ENCODE measurements at regions not wholly inside any gene's neighbourhood (a gene's known extent, or its start where the extent isn't known, plus 50 kb on each side); places are given as distances from the start of the nearest gene placed in this dataset.

DNA sequence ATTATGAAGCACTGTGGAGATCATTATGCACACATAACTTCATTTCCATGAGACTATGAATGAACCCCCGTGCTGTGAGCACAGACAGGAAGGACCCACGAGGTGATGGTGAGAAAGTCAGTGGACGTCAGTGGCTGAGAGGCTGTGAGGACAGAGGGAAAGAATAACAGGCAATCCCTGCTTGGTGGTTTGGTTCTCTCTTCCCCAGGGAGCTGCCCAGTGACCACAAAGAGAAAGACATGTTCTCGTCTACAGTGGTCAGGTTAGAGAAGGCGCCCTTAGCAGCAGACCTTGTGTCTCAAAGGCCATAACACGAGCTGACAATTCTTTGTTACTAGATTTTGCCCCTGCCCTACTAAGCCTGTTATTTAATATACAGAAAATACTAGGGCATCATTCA, 609.2 kb downstream of the TOX3 start (continued):
- TF ChIP-seq, protein P1, sequence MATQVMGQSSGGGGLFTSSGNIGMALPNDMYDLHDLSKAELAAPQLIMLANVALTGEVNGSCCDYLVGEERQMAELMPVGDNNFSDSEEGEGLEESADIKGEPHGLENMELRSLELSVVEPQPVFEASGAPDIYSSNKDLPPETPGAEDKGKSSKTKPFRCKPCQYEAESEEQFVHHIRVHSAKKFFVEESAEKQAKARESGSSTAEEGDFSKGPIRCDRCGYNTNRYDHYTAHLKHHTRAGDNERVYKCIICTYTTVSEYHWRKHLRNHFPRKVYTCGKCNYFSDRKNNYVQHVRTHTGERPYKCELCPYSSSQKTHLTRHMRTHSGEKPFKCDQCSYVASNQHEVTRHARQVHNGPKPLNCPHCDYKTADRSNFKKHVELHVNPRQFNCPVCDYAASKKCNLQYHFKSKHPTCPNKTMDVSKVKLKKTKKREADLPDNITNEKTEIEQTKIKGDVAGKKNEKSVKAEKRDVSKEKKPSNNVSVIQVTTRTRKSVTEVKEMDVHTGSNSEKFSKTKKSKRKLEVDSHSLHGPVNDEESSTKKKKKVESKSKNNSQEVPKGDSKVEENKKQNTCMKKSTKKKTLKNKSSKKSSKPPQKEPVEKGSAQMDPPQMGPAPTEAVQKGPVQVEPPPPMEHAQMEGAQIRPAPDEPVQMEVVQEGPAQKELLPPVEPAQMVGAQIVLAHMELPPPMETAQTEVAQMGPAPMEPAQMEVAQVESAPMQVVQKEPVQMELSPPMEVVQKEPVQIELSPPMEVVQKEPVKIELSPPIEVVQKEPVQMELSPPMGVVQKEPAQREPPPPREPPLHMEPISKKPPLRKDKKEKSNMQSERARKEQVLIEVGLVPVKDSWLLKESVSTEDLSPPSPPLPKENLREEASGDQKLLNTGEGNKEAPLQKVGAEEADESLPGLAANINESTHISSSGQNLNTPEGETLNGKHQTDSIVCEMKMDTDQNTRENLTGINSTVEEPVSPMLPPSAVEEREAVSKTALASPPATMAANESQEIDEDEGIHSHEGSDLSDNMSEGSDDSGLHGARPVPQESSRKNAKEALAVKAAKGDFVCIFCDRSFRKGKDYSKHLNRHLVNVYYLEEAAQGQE (IDR thresholded peaks at IDR 0.05; ENCODE audit: unreplicated experiment), result no peak
- TF ChIP-seq POLR2AphosphoS5 (IDR thresholded peaks at IDR 0.05; ENCODE audit: low read depth), result no peak

DNA sequence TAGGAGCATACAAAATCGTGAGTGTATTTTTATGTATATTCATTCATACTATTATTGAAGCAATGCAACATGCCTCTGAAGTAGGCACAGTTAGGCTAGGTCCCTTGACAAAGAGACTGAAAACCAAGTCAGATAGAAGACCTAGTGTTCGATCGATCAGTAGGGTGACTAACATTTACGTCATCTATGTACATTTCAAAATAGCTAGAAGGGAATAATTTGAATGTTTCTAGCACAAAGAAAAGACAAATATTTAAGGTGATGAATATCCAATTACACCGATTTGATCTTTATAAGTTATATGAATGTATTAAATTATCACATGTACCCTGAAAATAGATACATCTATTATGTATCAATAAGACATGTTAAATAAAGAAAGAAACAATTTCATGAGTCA, 610.1 kb downstream of the TOX3 start:
- Histone ChIP-seq H4K20me1 (replicated peaks; ENCODE audit: insufficient read depth) (no peaks in the 10 kb centered on the region), H3K79me2 (replicated peaks; ENCODE audit: insufficient read depth) (no peaks in the 10 kb centered on the region), H3F3A (replicated peaks; ENCODE audit: low read depth) (no peaks in the 10 kb centered on the region), H3K4me2 (no peak overlapping the region), H3K4me3 (no peak overlapping the region), H3K27ac (ENCODE audit: low read depth) (no peak overlapping the region), H3K4me1 (ENCODE audit: insufficient read depth) (peaks cover 24% of the 10 kb centered on the region), H3K27me3 (ENCODE audit: insufficient read depth) (no peaks in the 10 kb centered on the region), H2AFZ (no peak overlapping the region), H3K9me2 (ENCODE audit: insufficient read depth) (peaks cover 23% of the 10 kb centered on the region), H3K36me3 (ENCODE audit: insufficient read depth) (no peaks in the 10 kb centered on the region)
- H3K4me3 Mint-ChIP-seq, result no peak overlapping the region
- no peak for DNase-seq (ENCODE audit: low spot score)
- H3K36me3 Mint-ChIP-seq (ENCODE audit: low read depth), result no peaks in the 10 kb centered on the region
- no peak for ATAC-seq
- peaks cover 2% of the 10 kb centered on the region for H3K27me3 Mint-ChIP-seq (ENCODE audit: insufficient read depth, low read depth, poor library complexity)
- no peak for TF ChIP-seq EZH2 (IDR thresholded peaks at IDR 0.05; ENCODE audit: low read depth, unreplicated experiment)
- no peak for TF ChIP-seq POLR2AphosphoS5 (IDR thresholded peaks at IDR 0.05; ENCODE audit: low read depth)
- TF ChIP-seq STAT1 (IDR thresholded peaks at IDR 0.05; ENCODE audit: unreplicated experiment), result no peak
- TF ChIP-seq ETS1 (IDR thresholded peaks at IDR 0.05), result no peak
- H3K27ac Mint-ChIP-seq, result no peak overlapping the region
- no peaks in the 10 kb centered on the region for H3K9me3 Mint-ChIP-seq
- peaks cover 36% of the 10 kb centered on the region for H3K4me1 Mint-ChIP-seq

DNA sequence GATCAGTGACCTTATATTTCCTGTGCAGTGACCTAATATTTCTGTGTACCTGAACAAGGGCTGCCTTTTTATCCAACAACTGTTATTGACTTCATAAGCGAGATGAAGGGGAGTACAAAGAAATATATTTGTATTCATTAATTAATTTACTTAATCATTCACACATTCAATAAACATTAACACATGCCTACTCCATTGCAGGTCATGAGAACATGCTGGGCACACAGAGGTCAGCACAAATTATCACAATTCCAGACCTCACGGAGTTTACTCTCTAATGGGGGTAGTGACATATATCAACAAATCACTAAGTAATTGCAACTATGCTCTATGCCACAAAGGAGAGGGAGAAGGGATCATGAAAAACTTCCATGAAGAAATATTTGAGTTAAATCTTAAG, 614.6 kb downstream of the TOX3 start:
- H3K4me3 ChIP-seq, result no peak overlapping the region
- no peaks in the 10 kb centered on the region for H3K4me1 ChIP-seq (ENCODE audit: insufficient read depth)
- no peaks in the 10 kb centered on the region for H3K27me3 ChIP-seq (ENCODE audit: insufficient read depth)
- no peak overlapping the region for H3K27ac ChIP-seq (ENCODE audit: low read depth)
- peaks cover 23% of the 10 kb centered on the region for H3K9me2 ChIP-seq (ENCODE audit: insufficient read depth)
- H3K27ac Mint-ChIP-seq, result no peak overlapping the region
- peaks cover 3% of the 10 kb centered on the region for H3K4me1 Mint-ChIP-seq
- H3K27me3 Mint-ChIP-seq (ENCODE audit: insufficient read depth, low read depth, poor library complexity), result no peaks in the 10 kb centered on the region
- no peaks in the 10 kb centered on the region for H3F3A ChIP-seq (replicated peaks; ENCODE audit: low read depth)
- no peak overlapping the region for H2AFZ ChIP-seq
- H3K36me3 Mint-ChIP-seq (ENCODE audit: low read depth), result no peaks in the 10 kb centered on the region
- H3K79me2 ChIP-seq (replicated peaks; ENCODE audit: insufficient read depth), result no peaks in the 10 kb centered on the region
- H3K4me3 Mint-ChIP-seq, result no peak overlapping the region
- H3K4me2 ChIP-seq, result no peak overlapping the region
- H4K20me1 ChIP-seq (replicated peaks; ENCODE audit: insufficient read depth), result no peaks in the 10 kb centered on the region
- DNase-seq (ENCODE audit: low spot score), result no peak
- no peaks in the 10 kb centered on the region for H3K9me3 Mint-ChIP-seq
- H3K36me3 ChIP-seq (ENCODE audit: insufficient read depth), result no peaks in the 10 kb centered on the region
- ATAC-seq, result no peak
- TF ChIP-seq NANOG (IDR thresholded peaks at IDR 0.05; ENCODE audit: borderline replicate concordance) (no peak), CTCF (conservative IDR thresholded peaks at IDR 0.05; ENCODE audit: low read depth in 2 of 2) (no peak)
- TF ChIP-seq, protein P2, sequence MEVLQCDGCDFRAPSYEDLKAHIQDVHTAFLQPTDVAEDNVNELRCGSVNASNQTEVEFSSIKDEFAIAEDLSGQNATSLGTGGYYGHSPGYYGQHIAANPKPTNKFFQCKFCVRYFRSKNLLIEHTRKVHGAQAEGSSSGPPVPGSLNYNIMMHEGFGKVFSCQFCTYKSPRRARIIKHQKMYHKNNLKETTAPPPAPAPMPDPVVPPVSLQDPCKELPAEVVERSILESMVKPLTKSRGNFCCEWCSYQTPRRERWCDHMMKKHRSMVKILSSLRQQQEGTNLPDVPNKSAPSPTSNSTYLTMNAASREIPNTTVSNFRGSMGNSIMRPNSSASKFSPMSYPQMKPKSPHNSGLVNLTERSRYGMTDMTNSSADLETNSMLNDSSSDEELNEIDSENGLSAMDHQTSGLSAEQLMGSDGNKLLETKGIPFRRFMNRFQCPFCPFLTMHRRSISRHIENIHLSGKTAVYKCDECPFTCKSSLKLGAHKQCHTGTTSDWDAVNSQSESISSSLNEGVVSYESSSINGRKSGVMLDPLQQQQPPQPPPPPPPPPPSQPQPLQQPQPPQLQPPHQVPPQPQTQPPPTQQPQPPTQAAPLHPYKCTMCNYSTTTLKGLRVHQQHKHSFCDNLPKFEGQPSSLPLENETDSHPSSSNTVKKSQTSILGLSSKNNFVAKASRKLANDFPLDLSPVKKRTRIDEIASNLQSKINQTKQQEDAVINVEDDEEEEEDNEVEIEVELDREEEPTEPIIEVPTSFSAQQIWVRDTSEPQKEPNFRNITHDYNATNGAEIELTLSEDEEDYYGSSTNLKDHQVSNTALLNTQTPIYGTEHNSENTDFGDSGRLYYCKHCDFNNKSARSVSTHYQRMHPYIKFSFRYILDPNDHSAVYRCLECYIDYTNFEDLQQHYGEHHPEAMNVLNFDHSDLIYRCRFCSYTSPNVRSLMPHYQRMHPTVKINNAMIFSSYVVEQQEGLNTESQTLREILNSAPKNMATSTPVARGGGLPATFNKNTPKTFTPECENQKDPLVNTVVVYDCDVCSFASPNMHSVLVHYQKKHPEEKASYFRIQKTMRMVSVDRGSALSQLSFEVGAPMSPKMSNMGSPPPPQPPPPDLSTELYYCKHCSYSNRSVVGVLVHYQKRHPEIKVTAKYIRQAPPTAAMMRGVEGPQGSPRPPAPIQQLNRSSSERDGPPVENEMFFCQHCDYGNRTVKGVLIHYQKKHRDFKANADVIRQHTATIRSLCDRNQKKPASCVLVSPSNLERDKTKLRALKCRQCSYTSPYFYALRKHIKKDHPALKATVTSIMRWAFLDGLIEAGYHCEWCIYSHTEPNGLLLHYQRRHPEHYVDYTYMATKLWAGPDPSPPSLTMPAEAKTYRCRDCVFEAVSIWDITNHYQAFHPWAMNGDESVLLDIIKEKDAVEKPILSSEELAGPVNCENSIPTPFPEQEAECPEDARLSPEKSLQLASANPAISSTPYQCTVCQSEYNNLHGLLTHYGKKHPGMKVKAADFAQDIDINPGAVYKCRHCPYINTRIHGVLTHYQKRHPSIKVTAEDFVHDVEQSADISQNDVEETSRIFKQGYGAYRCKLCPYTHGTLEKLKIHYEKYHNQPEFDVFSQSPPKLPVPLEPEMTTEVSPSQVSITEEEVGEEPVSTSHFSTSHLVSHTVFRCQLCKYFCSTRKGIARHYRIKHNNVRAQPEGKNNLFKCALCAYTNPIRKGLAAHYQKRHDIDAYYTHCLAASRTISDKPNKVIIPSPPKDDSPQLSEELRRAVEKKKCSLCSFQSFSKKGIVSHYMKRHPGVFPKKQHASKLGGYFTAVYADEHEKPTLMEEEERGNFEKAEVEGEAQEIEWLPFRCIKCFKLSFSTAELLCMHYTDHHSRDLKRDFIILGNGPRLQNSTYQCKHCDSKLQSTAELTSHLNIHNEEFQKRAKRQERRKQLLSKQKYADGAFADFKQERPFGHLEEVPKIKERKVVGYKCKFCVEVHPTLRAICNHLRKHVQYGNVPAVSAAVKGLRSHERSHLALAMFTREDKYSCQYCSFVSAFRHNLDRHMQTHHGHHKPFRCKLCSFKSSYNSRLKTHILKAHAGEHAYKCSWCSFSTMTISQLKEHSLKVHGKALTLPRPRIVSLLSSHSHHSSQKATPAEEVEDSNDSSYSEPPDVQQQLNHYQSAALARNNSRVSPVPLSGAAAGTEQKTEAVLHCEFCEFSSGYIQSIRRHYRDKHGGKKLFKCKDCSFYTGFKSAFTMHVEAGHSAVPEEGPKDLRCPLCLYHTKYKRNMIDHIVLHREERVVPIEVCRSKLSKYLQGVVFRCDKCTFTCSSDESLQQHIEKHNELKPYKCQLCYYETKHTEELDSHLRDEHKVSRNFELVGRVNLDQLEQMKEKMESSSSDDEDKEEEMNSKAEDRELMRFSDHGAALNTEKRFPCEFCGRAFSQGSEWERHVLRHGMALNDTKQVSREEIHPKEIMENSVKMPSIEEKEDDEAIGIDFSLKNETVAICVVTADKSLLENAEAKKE (CRISPR knock-in tag; IDR thresholded peaks at IDR 0.05), result no peak
